ENCODE measurements at regions not wholly inside any gene's neighbourhood (a gene's known extent, or its start where the extent isn't known, plus 50 kb on each side); places are given as distances from the start of the nearest gene placed in this dataset.

DNA sequence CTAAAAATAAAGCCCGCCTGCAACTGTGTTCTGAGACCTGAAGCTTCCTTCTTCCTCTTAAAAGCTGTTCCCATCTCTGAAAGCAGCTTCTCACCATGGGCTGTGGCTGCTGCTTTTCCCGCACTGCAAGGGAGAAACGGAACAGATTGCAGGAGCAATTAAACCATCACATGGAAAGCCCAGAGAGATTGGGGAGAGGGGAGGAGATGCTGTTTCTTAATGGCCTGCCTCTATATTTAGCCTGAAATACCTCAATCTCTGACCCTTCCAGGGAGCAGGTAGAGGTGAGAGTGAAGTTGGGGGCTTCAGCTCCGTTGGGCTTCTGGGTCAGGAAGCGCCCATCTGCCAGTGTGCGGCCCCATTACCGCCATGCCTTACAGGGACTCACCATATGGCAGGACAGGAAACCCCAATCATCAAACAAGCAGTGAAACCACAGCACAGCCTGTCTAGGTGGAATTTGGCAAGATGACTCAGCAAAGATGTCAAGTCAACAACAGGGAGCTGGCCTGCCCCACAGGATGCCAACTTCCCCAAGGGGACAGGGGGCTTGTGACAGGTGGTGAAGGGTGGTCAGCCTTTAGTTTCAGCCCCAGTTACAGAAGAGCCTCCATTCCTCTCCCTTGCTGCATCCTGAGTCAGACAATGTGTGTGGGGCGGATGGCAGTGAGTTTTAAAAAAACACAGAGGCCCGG lies 286.6 kb upstream of the CCL2 start:
- TF ChIP-seq, protein P1, sequence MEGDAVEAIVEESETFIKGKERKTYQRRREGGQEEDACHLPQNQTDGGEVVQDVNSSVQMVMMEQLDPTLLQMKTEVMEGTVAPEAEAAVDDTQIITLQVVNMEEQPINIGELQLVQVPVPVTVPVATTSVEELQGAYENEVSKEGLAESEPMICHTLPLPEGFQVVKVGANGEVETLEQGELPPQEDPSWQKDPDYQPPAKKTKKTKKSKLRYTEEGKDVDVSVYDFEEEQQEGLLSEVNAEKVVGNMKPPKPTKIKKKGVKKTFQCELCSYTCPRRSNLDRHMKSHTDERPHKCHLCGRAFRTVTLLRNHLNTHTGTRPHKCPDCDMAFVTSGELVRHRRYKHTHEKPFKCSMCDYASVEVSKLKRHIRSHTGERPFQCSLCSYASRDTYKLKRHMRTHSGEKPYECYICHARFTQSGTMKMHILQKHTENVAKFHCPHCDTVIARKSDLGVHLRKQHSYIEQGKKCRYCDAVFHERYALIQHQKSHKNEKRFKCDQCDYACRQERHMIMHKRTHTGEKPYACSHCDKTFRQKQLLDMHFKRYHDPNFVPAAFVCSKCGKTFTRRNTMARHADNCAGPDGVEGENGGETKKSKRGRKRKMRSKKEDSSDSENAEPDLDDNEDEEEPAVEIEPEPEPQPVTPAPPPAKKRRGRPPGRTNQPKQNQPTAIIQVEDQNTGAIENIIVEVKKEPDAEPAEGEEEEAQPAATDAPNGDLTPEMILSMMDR (IDR thresholded peaks at IDR 0.05; ENCODE audit: low read depth, low read length), result no peak
- CTCF ChIA-PET, result no interaction called here
- Histone ChIP-seq H3K4me3 (ENCODE audit: low read depth, low read length) (no peak overlapping the region), H3K27me3 (ENCODE audit: control insufficient read depth, insufficient read depth, low read length) (no peaks in the 10 kb centered on the region), H3K27ac (ENCODE audit: low read depth, low read length) (no peak overlapping the region), H3K9me3 (ENCODE audit: control insufficient read depth, insufficient read depth, low read length) (peaks cover 24% of the 10 kb centered on the region; the same call in 1 of the 2 replicates)
- POLR2A ChIA-PET, result no interaction called here
- DNase-seq (ENCODE audit: low read depth, low spot score), result no peak

GRCh38 chr17:33970279-33970678 lies 284.8 kb upstream of the CCL2 start:
- H3K9me3 ChIP-seq (ENCODE audit: control insufficient read depth, insufficient read depth, low read length), result peaks cover 32% of the 10 kb centered on the region; the same call in 1 of the 2 replicates
- TF ChIP-seq, protein P1 (IDR thresholded peaks at IDR 0.05; ENCODE audit: low read depth, low read length), result no peak
- H3K27ac ChIP-seq (ENCODE audit: low read depth, low read length), result no peak overlapping the region
- H3K27me3 ChIP-seq (ENCODE audit: control insufficient read depth, insufficient read depth, low read length), result no peaks in the 10 kb centered on the region
- CTCF ChIA-PET, result no interaction called here
- DNase-seq (ENCODE audit: low read depth, low spot score), result no peak
- POLR2A ChIA-PET, result no interaction called here
- H3K4me3 ChIP-seq (ENCODE audit: low read depth, low read length), result no peak overlapping the region

DNA sequence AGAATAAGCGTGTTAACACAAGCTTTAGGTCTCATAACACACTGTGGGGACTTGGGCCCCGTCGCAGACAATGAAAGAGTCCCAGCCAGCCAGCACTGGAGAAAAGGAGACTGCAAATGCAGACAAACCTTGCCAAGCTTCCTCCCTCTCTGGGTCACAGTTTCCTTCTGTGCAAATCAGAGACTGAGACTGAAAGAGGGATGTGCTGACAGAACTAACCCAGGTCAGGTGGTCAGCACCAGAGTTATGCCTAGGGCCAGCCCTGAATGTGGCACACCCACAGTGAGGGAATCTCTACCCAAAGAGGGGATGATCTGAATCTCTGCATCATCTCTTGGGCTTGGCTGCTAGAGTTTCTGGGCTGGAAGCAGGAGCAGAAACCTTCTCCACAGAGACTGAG lies 282.3 kb upstream of the CCL2 start:
- ChIA-PET POLR2A (no interaction called here), CTCF (no interaction called here)
- Histone ChIP-seq H3K27ac (ENCODE audit: low read depth, low read length) (no peak overlapping the region), H3K9me3 (ENCODE audit: control insufficient read depth, insufficient read depth, low read length) (peaks cover 37% of the 10 kb centered on the region), H3K27me3 (ENCODE audit: control insufficient read depth, insufficient read depth, low read length) (no peaks in the 10 kb centered on the region), H3K4me3 (ENCODE audit: low read depth, low read length) (no peak overlapping the region)
- DNase-seq (ENCODE audit: low read depth, low spot score), result no peak
- TF ChIP-seq, protein P1 (IDR thresholded peaks at IDR 0.05; ENCODE audit: low read depth, low read length), result no peak

GRCh38 chr17:33973491-33973890 lies 281.6 kb upstream of the CCL2 start:
- TF ChIP-seq, protein P1 (IDR thresholded peaks at IDR 0.05; ENCODE audit: low read depth, low read length), result no peak
- DNase-seq (ENCODE audit: low read depth, low spot score), result no peak
- Histone ChIP-seq H3K27ac (ENCODE audit: low read depth, low read length) (no peak overlapping the region), H3K27me3 (ENCODE audit: control insufficient read depth, insufficient read depth, low read length) (no peaks in the 10 kb centered on the region), H3K9me3 (ENCODE audit: control insufficient read depth, insufficient read depth, low read length) (peaks cover 37% of the 10 kb centered on the region), H3K4me3 (ENCODE audit: low read depth, low read length) (no peak overlapping the region)
- ChIA-PET CTCF (no interaction called here), POLR2A (no interaction called here)

- TF ChIP-seq, protein P1 (IDR thresholded peaks at IDR 0.05; ENCODE audit: low read depth, low read length), result no peak
- Histone ChIP-seq H3K4me3 (ENCODE audit: low read depth, low read length) (no peak overlapping the region), H3K27me3 (ENCODE audit: control insufficient read depth, insufficient read depth, low read length) (no peaks in the 10 kb centered on the region), H3K27ac (ENCODE audit: low read depth, low read length) (no peak overlapping the region), H3K9me3 (ENCODE audit: control insufficient read depth, insufficient read depth, low read length) (peaks cover 42% of the 10 kb centered on the region)
- CTCF ChIA-PET, result no interaction called here
- DNase-seq (ENCODE audit: low read depth, low spot score), result no peak
- POLR2A ChIA-PET, result no interaction called here
Observed at GRCh38 chr17:33974276-33974675, 280.8 kb upstream of the CCL2 start.

Measured in AG04450 (cell line).